H1 (cell line): ENCODE measurements at regions not wholly inside any gene's neighbourhood (a gene's known extent, or its start where the extent isn't known, plus 50 kb on each side); places are given as distances from the start of the nearest gene placed in this dataset.

Experiments
- CTCF ChIA-PET: fragments of 300-600 bp; sonication (Branson Sonifier 250); formaldehyde crosslinking; loops from one replicate; lab custom pipeline; 2021; ENCODE audit not compliant: partially characterized antibody; lab: Charles Lee
- POLR2A ChIA-PET: fragments of 300-600 bp; sonication (Branson Sonifier 250); formaldehyde crosslinking; loops from one replicate; lab custom pipeline; 2021; ENCODE audit warnings: inconsistent platforms; ENCODE audit not compliant: partially characterized antibody; lab: Charles Lee
- DNase-seq, 2 experiments: peaks; one replicate each; pipeline versions ENCODE4 v3.0.0 to v3.0.0-alpha.2; 2010 to 2022; ENCODE audit warnings: low spot score in 2 of 2, low read depth in 1 of 2, mixed read lengths in 1 of 2
- FAIRE-seq: peaks from 2 replicates; lab custom pipeline; 2011; peaks lifted over from hg19 to GRCh38; lab: Jason Lieb, UNC
- H2AFZ ChIP-seq: 2 replicates; pipeline ENCODE4 v1.8.1; 2012; ENCODE audit warnings: low read length, inconsistent platforms
- H2AK5ac ChIP-seq: 2 replicates; pipeline ENCODE4 v1.6.1; 2013; ENCODE audit warnings: low read depth, low read length
- H2BK120ac ChIP-seq: replicated peaks from 2 replicates; pipeline ENCODE3; 2013; ENCODE audit warnings: low read depth, low read length, inconsistent platforms
- H2BK12ac ChIP-seq: 2 replicates; pipeline ENCODE4 v1.6.1; 2013; ENCODE audit warnings: low read depth, low read length
- H2BK15ac ChIP-seq: 2 replicates; pipeline ENCODE4 v1.6.1; 2013; ENCODE audit warnings: low read length
- H2BK20ac ChIP-seq: 2 replicates; pipeline ENCODE4 v1.6.1; 2013; ENCODE audit warnings: low read length
- H2BK5ac ChIP-seq: 2 replicates; pipeline ENCODE4 v1.6.1; 2013; ENCODE audit warnings: low read depth, low read length
- H3K14ac ChIP-seq: 2 replicates; pipeline ENCODE4 v1.6.1; 2013; ENCODE audit warnings: inconsistent platforms; ENCODE audit not compliant: insufficient read length
- H3K18ac ChIP-seq: 2 replicates; pipeline ENCODE4 v1.6.1; 2013; ENCODE audit warnings: low read length; ENCODE audit errors: extremely low read depth
- H3K23ac ChIP-seq: 2 replicates; pipeline ENCODE4 v1.6.1; 2013; ENCODE audit warnings: inconsistent platforms; ENCODE audit not compliant: insufficient read length
- H3K23me2 ChIP-seq: 2 replicates; pipeline ENCODE4 v1.6.1; 2013; ENCODE audit warnings: low read depth, low read length
- H3K27ac ChIP-seq: 2 replicates; pipeline ENCODE4 v1.6.1; 2011; ENCODE audit warnings: low read depth, low read length, inconsistent platforms
- H3K27me3 ChIP-seq, 4 experiments: replicated peaks in 1 of 4; 1 replicate in 1 of 4; 2 replicates in 3 of 4; pipeline versions ENCODE4 v1.6.1 to v1.8.1; 2011 to 2013; ENCODE audit warnings: low read length in 3 of 4, mild to moderate bottlenecking in 3 of 4, inconsistent platforms in 2 of 4, mixed read lengths in 2 of 4, moderate library complexity in 1 of 4; ENCODE audit not compliant: control insufficient read depth in 3 of 4, insufficient read depth in 3 of 4; ENCODE audit errors: extremely low read depth in 1 of 4
- H3K36me3 ChIP-seq, 4 experiments: 2 replicates each; pipeline versions ENCODE4 v1.6.1 to v1.8.1; 2011 to 2013; ENCODE audit warnings: mild to moderate bottlenecking in 4 of 4, low read length in 3 of 4, moderate library complexity in 2 of 4, control low read depth in 1 of 4, inconsistent platforms in 1 of 4; ENCODE audit not compliant: insufficient read depth in 4 of 4, control insufficient read depth in 2 of 4
- H3K4ac ChIP-seq: replicated peaks from 2 replicates; pipeline ENCODE3; 2013; ENCODE audit warnings: low read length, low read depth, mixed read lengths, inconsistent platforms; ENCODE audit not compliant: insufficient read length
- H3K4me1 ChIP-seq, 4 experiments: replicated peaks in 1 of 4; 1 replicate in 1 of 4; 2 replicates in 3 of 4; pipeline versions ENCODE4 v1.6.1 to v1.8.1; 2011 to 2013; ENCODE audit warnings: low read length in 3 of 4, inconsistent platforms in 2 of 4, mixed read lengths in 1 of 4; ENCODE audit not compliant: insufficient read depth in 4 of 4, control insufficient read depth in 3 of 4
- H3K4me2 ChIP-seq, 2 experiments: 2 replicates each; pipeline versions ENCODE4 v1.6.1 to v1.8.1; 2011 to 2013; ENCODE audit warnings: low read depth in 2 of 2, low read length in 2 of 2, control low read depth in 1 of 2, inconsistent platforms in 1 of 2, mild to moderate bottlenecking in 1 of 2; ENCODE audit not compliant: insufficient read depth in 1 of 2
- H3K4me3 ChIP-seq, 4 experiments: fragments of 200-600, 300-600 bp in 1 of 4; sonication (generic), shearing (Covaris generic), sonication (Bioruptor Twin) in 1 of 4; 2 replicates each; pipeline versions ENCODE4 v1.5.1 to v1.8.1; 2011 to 2016; ENCODE audit warnings: low read length in 4 of 4, low read depth in 3 of 4, control low read depth in 2 of 4, inconsistent platforms in 2 of 4, mild to moderate bottlenecking in 2 of 4, mixed read lengths in 1 of 4, moderate library complexity in 1 of 4; ENCODE audit not compliant: insufficient read depth in 2 of 4; ENCODE audit errors: extremely low read depth in 1 of 4
- H3K56ac ChIP-seq: replicated peaks from 2 replicates; pipeline ENCODE3; 2013; ENCODE audit warnings: low read depth, mild to moderate bottlenecking, mixed read lengths, low read length, inconsistent platforms; ENCODE audit not compliant: insufficient read length
- H3K79me1 ChIP-seq: 2 replicates; pipeline ENCODE4 v1.6.1; 2013; ENCODE audit warnings: low read depth, low read length, control low read depth
- H3K79me2 ChIP-seq, 2 experiments: 2 replicates each; pipeline versions ENCODE4 v1.6.1 to v1.8.1; 2012 to 2013; ENCODE audit warnings: low read length in 2 of 2, mild to moderate bottlenecking in 2 of 2, inconsistent platforms in 1 of 2; ENCODE audit not compliant: insufficient read depth in 2 of 2, control insufficient read depth in 1 of 2
- H3K9ac ChIP-seq, 4 experiments: replicated peaks in 1 of 4; 1 replicate in 1 of 4; 2 replicates in 3 of 4; pipeline versions ENCODE4 v1.6.1 to v1.8.1; 2011 to 2013; ENCODE audit warnings: low read depth in 3 of 4, low read length in 3 of 4, control low read depth in 2 of 4, mild to moderate bottlenecking in 2 of 4, moderate library complexity in 2 of 4, inconsistent platforms in 1 of 4; ENCODE audit errors: extremely low read depth in 1 of 4
- H3K9me3 ChIP-seq, 2 experiments: 2 replicates each; pipeline versions ENCODE4 v1.6.1 to v1.8.1; 2012 to 2013; ENCODE audit warnings: mild to moderate bottlenecking in 2 of 2, moderate library complexity in 2 of 2, control low read depth in 1 of 2, inconsistent platforms in 1 of 2, low read depth in 1 of 2, low read length in 1 of 2, mixed read lengths in 1 of 2; ENCODE audit not compliant: insufficient read depth in 2 of 2
- H4K20me1 ChIP-seq, 2 experiments: replicated peaks in 1 of 2; 2 replicates each; pipeline versions ENCODE3 to v1.8.1; 2011 to 2013; ENCODE audit warnings: inconsistent platforms in 2 of 2, low read length in 2 of 2, mild to moderate bottlenecking in 1 of 2; ENCODE audit not compliant: insufficient read depth in 2 of 2, control insufficient read depth in 1 of 2
- H4K5ac ChIP-seq: 2 replicates; pipeline ENCODE4 v1.6.1; 2013; ENCODE audit warnings: low read length, low read depth, mixed read lengths, inconsistent platforms; ENCODE audit not compliant: insufficient read length
- H4K8ac ChIP-seq: 2 replicates; pipeline ENCODE4 v1.8.0; 2013; ENCODE audit warnings: mild to moderate bottlenecking, moderate library complexity, low read length, inconsistent platforms; ENCODE audit not compliant: insufficient read depth; ENCODE audit errors: extremely low read depth
- H4K91ac ChIP-seq: replicated peaks from 2 replicates; pipeline ENCODE3; 2013; ENCODE audit warnings: low read length, mixed read lengths, inconsistent platforms; ENCODE audit not compliant: insufficient read length
- BACH1 ChIP-seq: IDR thresholded peaks from 2 replicates; pipeline ENCODE4 v1.6.1; 2012; ENCODE audit warnings: low read length, improper control_type of control experiment
- BRCA1 ChIP-seq: IDR thresholded peaks from 2 replicates; pipeline ENCODE4 v1.6.1; 2012; ENCODE audit warnings: low read depth, low read length, improper control_type of control experiment
- WGBS, 2 experiments: shearing (Covaris generic) in 1 of 2; methylation state at CpG; one replicate each; pipeline versions ENCODE4 v1.1.6 to v1.1.7; 2013 to 2015; ENCODE audit warnings: low lambda C conversion rate in 2 of 2, mixed read lengths in 2 of 2, inconsistent platforms in 1 of 2, low coverage in 1 of 2, missing lambda C conversion rate in 1 of 2; ENCODE audit not compliant: insufficient replicate concordance in 2 of 2, insufficient coverage in 1 of 2, insufficient read length in 1 of 2; ENCODE audit errors: extremely low coverage in 1 of 2, missing lambda C conversion rate in 1 of 2; 5-methylcytosine and 5-hydroxymethylcytosine counted together

GRCh38 chr5:54639621-54640020, 122.1 kb downstream of the SNX18 start:
- no peaks in the 10 kb centered on the region for H3K9me3 ChIP-seq
- H3K56ac ChIP-seq = no peak overlapping the region
- H3K79me2 ChIP-seq = no peaks in the 10 kb centered on the region; a peak in 1 of 4 replicates
- no peak overlapping the region for H2AFZ ChIP-seq
- H3K79me1 ChIP-seq = no peaks in the 10 kb centered on the region
- H2BK120ac ChIP-seq = no peak overlapping the region
- H3K14ac ChIP-seq = no peak overlapping the region
- no peak overlapping the region for H2BK5ac ChIP-seq
- CTCF ChIA-PET = interaction anchor here (0.8 to 1.6 kb wide), 4 partner anchors 13 to 150 kb away, joined by 3 to 5 read pairs (median 4); partner anchors contain the start of gene SNX18
- no peak overlapping the region for H2BK15ac ChIP-seq
- 72% methylated on average over 5 of the region's 5 CpGs; no CpG with 5 or more reads in 1 of the 2 experiments for WGBS, 2 experiments
- TF ChIP-seq BRCA1 (no peak), BACH1 (no peak)
- no peak overlapping the region for H2AK5ac ChIP-seq
- DNase-seq = no peak
- no peak overlapping the region for H4K8ac ChIP-seq
- H4K5ac ChIP-seq = no peak overlapping the region
- no peak overlapping the region for H3K4ac ChIP-seq
- no peak overlapping the region for H3K23ac ChIP-seq
- H3K4me1 ChIP-seq = no peaks in the 10 kb centered on the region; a peak in 1 of 7 replicates
- no peaks in the 10 kb centered on the region for H3K23me2 ChIP-seq
- no peak overlapping the region for H3K27ac ChIP-seq
- FAIRE-seq = no peak
- no peak overlapping the region for H3K18ac ChIP-seq
- POLR2A ChIA-PET = no interaction called here
- H2BK12ac ChIP-seq = no peak overlapping the region
- H2BK20ac ChIP-seq = no peak overlapping the region
- no peak overlapping the region for H3K4me3 ChIP-seq
- H3K4me2 ChIP-seq = no peak overlapping the region; a peak in 1 of 4 replicates
- no peaks in the 10 kb centered on the region for H3K36me3 ChIP-seq
- no peak overlapping the region for H4K91ac ChIP-seq
- H3K9ac ChIP-seq = no peak overlapping the region
- no peaks in the 10 kb centered on the region for H4K20me1 ChIP-seq
- no peaks in the 10 kb centered on the region for H3K27me3 ChIP-seq
